ENCODE measurements at regions not wholly inside any gene's neighbourhood (a gene's known extent, or its start where the extent isn't known, plus 50 kb on each side); places are given as distances from the start of the nearest gene placed in this dataset.

DNA sequence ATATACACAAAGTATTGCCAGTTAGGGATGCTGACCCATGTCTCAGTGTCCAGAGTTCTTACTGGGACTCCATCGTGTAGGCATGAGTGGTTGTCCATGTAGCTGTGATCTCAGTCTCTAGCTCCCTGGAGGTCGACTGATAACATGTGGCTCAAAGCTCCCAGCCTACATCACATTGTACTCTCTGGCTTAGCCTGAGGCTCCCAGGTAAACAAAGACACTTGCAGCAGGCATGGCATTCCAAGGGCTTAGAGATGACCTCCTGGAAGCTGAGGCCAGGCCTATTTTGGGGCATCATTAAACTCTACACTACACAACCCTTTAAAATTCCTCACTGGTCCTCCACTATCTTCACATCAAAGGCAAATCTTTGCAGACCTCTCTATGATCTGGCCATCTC lies 100.8 kb upstream of the DOCK1 start:
- H3K9me3 ChIP-seq (ENCODE audit: control insufficient read depth in 2 of 3, low read length in 3 of 3) = no peaks in the 10 kb centered on the region
- no peaks in the 10 kb centered on the region for H3K36me3 Mint-ChIP-seq

GRCh38 chr10:126806498-126806897 lies 98.7 kb upstream of the DOCK1 start:
- no peak overlapping the region for H3K4me3 Mint-ChIP-seq
- H3K4me3 ChIP-seq (ENCODE audit: low read length) = no peak overlapping the region
- H3K27me3 Mint-ChIP-seq = peaks cover 0 to 5% (median 0%) of the 10 kb centered on the region in 5 donors
- POLR2A ChIA-PET = no interaction called here
- peaks cover 0 to 18% (median 7%) of the 10 kb centered on the region in 11 donors for H3K9me3 Mint-ChIP-seq
- H3K27ac ChIP-seq (ENCODE audit: low read depth, low read length) = no peak overlapping the region
- H3K36me3 ChIP-seq (ENCODE audit: control insufficient read depth in 2 of 3, insufficient read depth in 3 of 3, low read length in 3 of 3) = no peaks in the 10 kb centered on the region
- no peaks in the 10 kb centered on the region for H3K36me3 Mint-ChIP-seq
- CTCF ChIA-PET = no interaction called here
- no peaks in the 10 kb centered on the region for H3K27me3 ChIP-seq (ENCODE audit: control insufficient read depth in 2 of 2, insufficient read depth in 2 of 2, low read length in 2 of 2)
- no peaks in the 10 kb centered on the region for H3K4me1 Mint-ChIP-seq
- no peak overlapping the region for H3K27ac Mint-ChIP-seq
- intact Hi-C loops (cut with micrococcal nuclease) = no loop called here
- no peaks in the 10 kb centered on the region for H3K9me3 ChIP-seq (ENCODE audit: control insufficient read depth in 2 of 3, low read length in 3 of 3)
- no peaks in the 10 kb centered on the region for H3K4me1 ChIP-seq (ENCODE audit: control insufficient read depth in 2 of 2, insufficient read depth in 2 of 2, low read length in 2 of 2)
- DNase-seq (no peak), ATAC-seq (no peak)

More for the DNA sequence above, 100.8 kb upstream of the DOCK1 start:
- H3K4me3 Mint-ChIP-seq = no peak overlapping the region
- intact Hi-C loops (cut with micrococcal nuclease) = no loop called here
- ChIA-PET POLR2A (no interaction called here), CTCF (no interaction called here)
- H3K9me3 Mint-ChIP-seq = peaks cover 0 to 8% (median 0%) of the 10 kb centered on the region in 11 donors
- peaks cover 0 to 5% (median 0%) of the 10 kb centered on the region in 5 donors for H3K27me3 Mint-ChIP-seq
- no peaks in the 10 kb centered on the region for H3K4me1 ChIP-seq (ENCODE audit: control insufficient read depth in 2 of 2, insufficient read depth in 2 of 2, low read length in 2 of 2)
- no peaks in the 10 kb centered on the region for H3K27me3 ChIP-seq (ENCODE audit: control insufficient read depth in 2 of 2, insufficient read depth in 2 of 2, low read length in 2 of 2)
- no peak overlapping the region for H3K27ac ChIP-seq (ENCODE audit: low read depth, low read length)
- H3K4me3 ChIP-seq (ENCODE audit: low read length) = no peak overlapping the region
- H3K4me1 Mint-ChIP-seq = no peaks in the 10 kb centered on the region
- H3K36me3 ChIP-seq (ENCODE audit: control insufficient read depth in 2 of 3, insufficient read depth in 3 of 3, low read length in 3 of 3) = no peaks in the 10 kb centered on the region
- H3K27ac Mint-ChIP-seq = no peak overlapping the region
- DNase-seq = no peak
- ATAC-seq = no peak

GRCh38 chr10:126806991-126807702 lies 98.1 kb upstream of the DOCK1 start:
- no peaks in the 10 kb centered on the region for H3K9me3 ChIP-seq (ENCODE audit: control insufficient read depth in 2 of 3, low read length in 3 of 3)
- ATAC-seq (no peak), DNase-seq (no peak)
- ChIA-PET POLR2A (no interaction called here), CTCF (no interaction called here)
- intact Hi-C loops (cut with micrococcal nuclease) = no loop called here
- Mint-ChIP-seq H3K36me3 (no peaks in the 10 kb centered on the region), H3K27ac (no peak overlapping the region), H3K27me3 (peaks cover 0 to 5% (median 0%) of the 10 kb centered on the region in 5 donors), H3K4me3 (no peak overlapping the region), H3K4me1 (no peaks in the 10 kb centered on the region), H3K9me3 (peaks cover 0 to 17% (median 7%) of the 10 kb centered on the region in 11 donors)
- no peak overlapping the region for H3K4me3 ChIP-seq (ENCODE audit: low read length)
- no peaks in the 10 kb centered on the region for H3K4me1 ChIP-seq (ENCODE audit: control insufficient read depth in 2 of 2, insufficient read depth in 2 of 2, low read length in 2 of 2)
- H3K36me3 ChIP-seq (ENCODE audit: control insufficient read depth in 2 of 3, insufficient read depth in 3 of 3, low read length in 3 of 3) = no peaks in the 10 kb centered on the region
- H3K27me3 ChIP-seq (ENCODE audit: control insufficient read depth in 2 of 2, insufficient read depth in 2 of 2, low read length in 2 of 2) = no peaks in the 10 kb centered on the region
- no peak overlapping the region for H3K27ac ChIP-seq (ENCODE audit: low read depth, low read length)

GRCh38 chr10:126808103-126808502 lies 97.1 kb upstream of the DOCK1 start:
- DNase-seq (no peak), ATAC-seq (no peak)
- no peak overlapping the region for H3K27ac ChIP-seq (ENCODE audit: low read depth, low read length)
- ChIA-PET CTCF (no interaction called here), POLR2A (no interaction called here)
- no peak overlapping the region for H3K4me3 Mint-ChIP-seq
- peaks cover 0 to 5% (median 0%) of the 10 kb centered on the region in 5 donors for H3K27me3 Mint-ChIP-seq
- no peak overlapping the region for H3K4me3 ChIP-seq (ENCODE audit: low read length)
- no peaks in the 10 kb centered on the region for H3K4me1 Mint-ChIP-seq
- H3K9me3 Mint-ChIP-seq = peaks cover 0 to 15% (median 7%) of the 10 kb centered on the region in 11 donors
- no peaks in the 10 kb centered on the region for H3K27me3 ChIP-seq (ENCODE audit: control insufficient read depth in 2 of 2, insufficient read depth in 2 of 2, low read length in 2 of 2)
- no peaks in the 10 kb centered on the region for H3K36me3 Mint-ChIP-seq
- H3K9me3 ChIP-seq (ENCODE audit: control insufficient read depth in 2 of 3, low read length in 3 of 3) = no peaks in the 10 kb centered on the region
- H3K4me1 ChIP-seq (ENCODE audit: control insufficient read depth in 2 of 2, insufficient read depth in 2 of 2, low read length in 2 of 2) = no peaks in the 10 kb centered on the region
- no peak overlapping the region for H3K27ac Mint-ChIP-seq
- H3K36me3 ChIP-seq (ENCODE audit: control insufficient read depth in 2 of 3, insufficient read depth in 3 of 3, low read length in 3 of 3) = no peaks in the 10 kb centered on the region
- intact Hi-C loops (cut with micrococcal nuclease) = no loop called here

DNA sequence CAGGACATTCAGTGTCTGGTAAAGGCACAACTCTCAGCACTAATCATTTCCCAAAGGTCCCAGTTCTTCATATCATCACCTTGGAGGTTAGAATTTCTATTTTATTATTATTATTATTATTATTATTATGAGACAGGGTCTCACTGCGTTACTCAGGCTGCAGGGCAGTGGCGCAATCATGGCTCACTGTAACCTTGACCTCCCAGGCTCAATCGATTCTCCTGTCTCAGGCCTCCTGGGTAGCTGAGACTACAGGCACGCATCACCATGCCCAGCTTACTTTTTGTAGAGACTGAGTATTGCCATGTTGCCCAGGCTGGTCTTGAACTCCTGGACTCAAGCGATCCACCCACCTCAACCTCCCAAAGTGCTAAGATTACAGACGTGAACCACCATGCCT lies 91.8 kb upstream of the DOCK1 start:
- no peak overlapping the region for H3K27ac Mint-ChIP-seq
- CTCF ChIA-PET = no interaction called here
- H3K27me3 Mint-ChIP-seq = peaks cover 0 to 8% (median 0%) of the 10 kb centered on the region in 5 donors
- POLR2A ChIA-PET = no interaction called here
- no peaks in the 10 kb centered on the region for H3K4me1 Mint-ChIP-seq
- Histone ChIP-seq H3K36me3 (ENCODE audit: control insufficient read depth in 2 of 3, insufficient read depth in 3 of 3, low read length in 3 of 3) (no peaks in the 10 kb centered on the region), H3K4me1 (ENCODE audit: control insufficient read depth in 2 of 2, insufficient read depth in 2 of 2, low read length in 2 of 2) (no peaks in the 10 kb centered on the region), H3K27me3 (ENCODE audit: control insufficient read depth in 2 of 2, insufficient read depth in 2 of 2, low read length in 2 of 2) (no peaks in the 10 kb centered on the region), H3K9me3 (ENCODE audit: control insufficient read depth in 2 of 3, low read length in 3 of 3) (no peaks in the 10 kb centered on the region), H3K27ac (ENCODE audit: low read depth, low read length) (no peak overlapping the region), H3K4me3 (ENCODE audit: low read length) (no peak overlapping the region)
- intact Hi-C loops (cut with micrococcal nuclease) = no loop called here
- peaks cover 0 to 19% (median 7%) of the 10 kb centered on the region in 11 donors for H3K9me3 Mint-ChIP-seq
- no peak overlapping the region for H3K4me3 Mint-ChIP-seq
- H3K36me3 Mint-ChIP-seq = no peaks in the 10 kb centered on the region
- no peak for ATAC-seq
- DNase-seq = no peak

DNA sequence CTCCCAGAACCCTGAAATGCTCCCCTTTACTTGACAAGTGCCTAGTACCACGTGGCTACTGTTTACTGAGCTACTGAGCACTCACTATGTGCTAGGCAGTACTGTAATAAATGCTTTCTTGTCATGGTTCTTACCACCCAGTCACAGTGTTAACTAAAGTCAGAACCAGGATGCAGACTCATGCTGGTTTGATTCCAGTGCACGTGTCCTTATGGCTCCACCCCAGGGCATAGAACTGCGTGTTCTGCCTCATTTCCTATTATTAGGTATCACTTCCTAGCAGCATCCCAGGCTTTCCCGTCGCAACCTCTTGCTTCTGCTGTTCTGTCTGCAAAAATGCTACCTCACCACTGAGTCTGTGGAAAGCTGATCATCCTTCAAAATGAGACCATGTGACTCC lies 71.7 kb upstream of the DOCK1 start:
- ChIA-PET POLR2A (no interaction called here), CTCF (no interaction called here)
- Histone ChIP-seq H3K36me3 (ENCODE audit: control insufficient read depth in 2 of 3, insufficient read depth in 3 of 3, low read length in 3 of 3) (no peaks in the 10 kb centered on the region), H3K4me3 (ENCODE audit: low read length) (no peak overlapping the region), H3K9me3 (ENCODE audit: control insufficient read depth in 2 of 3, low read length in 3 of 3) (no peaks in the 10 kb centered on the region), H3K4me1 (ENCODE audit: control insufficient read depth in 2 of 2, insufficient read depth in 2 of 2, low read length in 2 of 2) (no peaks in the 10 kb centered on the region), H3K27me3 (ENCODE audit: control insufficient read depth in 2 of 2, insufficient read depth in 2 of 2, low read length in 2 of 2) (no peaks in the 10 kb centered on the region), H3K27ac (ENCODE audit: low read depth, low read length) (no peak overlapping the region)
- no peak overlapping the region for H3K27ac Mint-ChIP-seq
- H3K27me3 Mint-ChIP-seq = peaks cover 0 to 5% (median 0%) of the 10 kb centered on the region in 5 donors
- peaks cover 0 to 20% (median 8%) of the 10 kb centered on the region in 11 donors for H3K9me3 Mint-ChIP-seq
- no peak overlapping the region for H3K4me3 Mint-ChIP-seq
- ATAC-seq (no peak), DNase-seq (no peak)
- H3K4me1 Mint-ChIP-seq = no peaks in the 10 kb centered on the region
- intact Hi-C loops (cut with micrococcal nuclease) = no loop called here
- H3K36me3 Mint-ChIP-seq = no peaks in the 10 kb centered on the region

DNA sequence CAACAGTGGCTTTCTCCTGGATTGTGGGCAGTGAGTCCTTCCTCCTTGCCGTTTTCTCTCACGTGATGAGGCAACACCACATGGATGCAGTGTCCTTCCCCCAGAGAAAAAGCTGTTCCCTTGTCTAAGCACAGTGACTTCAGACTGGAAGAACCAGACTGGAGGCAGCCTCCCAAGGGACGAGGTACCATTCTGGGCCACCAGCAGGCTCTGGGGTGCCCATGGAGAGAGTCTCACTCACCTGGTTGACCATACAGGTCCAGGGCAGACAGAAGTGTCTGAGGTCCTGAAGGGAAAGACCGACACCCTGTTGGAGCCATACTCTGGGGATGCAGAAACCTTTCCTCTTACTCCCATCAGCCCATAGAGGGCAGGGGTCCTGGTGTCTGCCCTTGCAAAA lies 69.2 kb upstream of the DOCK1 start:
- Histone ChIP-seq H3K27me3 (ENCODE audit: control insufficient read depth in 2 of 2, insufficient read depth in 2 of 2, low read length in 2 of 2) (no peaks in the 10 kb centered on the region), H3K4me3 (ENCODE audit: low read length) (no peak overlapping the region), H3K9me3 (ENCODE audit: control insufficient read depth in 2 of 3, low read length in 3 of 3) (no peaks in the 10 kb centered on the region), H3K27ac (ENCODE audit: low read depth, low read length) (no peak overlapping the region), H3K36me3 (ENCODE audit: control insufficient read depth in 2 of 3, insufficient read depth in 3 of 3, low read length in 3 of 3) (no peaks in the 10 kb centered on the region), H3K4me1 (ENCODE audit: control insufficient read depth in 2 of 2, insufficient read depth in 2 of 2, low read length in 2 of 2) (no peaks in the 10 kb centered on the region)
- ChIA-PET POLR2A (no interaction called here), CTCF (no interaction called here)
- Mint-ChIP-seq H3K9me3 (peaks cover 0 to 14% (median 0%) of the 10 kb centered on the region in 11 donors), H3K36me3 (no peaks in the 10 kb centered on the region), H3K4me3 (no peak overlapping the region), H3K4me1 (no peaks in the 10 kb centered on the region), H3K27me3 (peaks cover 0 to 5% (median 0%) of the 10 kb centered on the region in 5 donors), H3K27ac (no peak overlapping the region)
- intact Hi-C loops (cut with micrococcal nuclease) = no loop called here
- ATAC-seq (no peak), DNase-seq (no peak)

Measured in naive thymus-derived CD4-positive, alpha-beta T cell (primary cell).